IMR-90 (cell line): ENCODE measurements at regions not wholly inside any gene's neighbourhood (a gene's known extent, or its start where the extent isn't known, plus 50 kb on each side); places are given as distances from the start of the nearest gene placed in this dataset.

Experiments
- ATAC-seq: fragments of 200-7000 bp; cut with Tn5 transposase; 2 replicates; pipeline ENCODE4 v1.9.1; 2020; ENCODE audit warnings: low read depth, mild to moderate bottlenecking, moderate library complexity
- BruUV-seq: library from RNA; stranded (reverse); fragments of 400-500 nt; replicated peaks from 2 replicates; lab custom pipeline; 2021; lab: Mats Ljungman, UMichigan
- CTCF ChIA-PET: fragments of 300-600 bp; formaldehyde crosslinking; extraction: SDS; loops from one replicate; lab custom pipeline; 2021; ENCODE audit warnings: antibody characterized with exemption; lab: Yijun Ruan, JAX
- POLR2A ChIA-PET: fragments of 300-600 bp; sonication (Branson Sonifier 250); formaldehyde crosslinking; loops from one replicate; lab custom pipeline; 2022; ENCODE audit warnings: antibody characterized with exemption; ENCODE audit not compliant: unreplicated experiment; lab: Charles Lee
- DNase-seq: peaks from one replicate; pipeline ENCODE4 v3.0.0; 2013
- H2AFZ ChIP-seq: replicated peaks from 2 replicates; pipeline ENCODE3; 2013; ENCODE audit warnings: low read length, mild to moderate bottlenecking; ENCODE audit not compliant: poor library complexity
- H2AK5ac ChIP-seq: 2 replicates; pipeline ENCODE4 v1.6.1; 2013; ENCODE audit warnings: low read depth, low read length, inconsistent platforms
- H2AK9ac ChIP-seq: replicated peaks from 2 replicates; pipeline ENCODE3; 2013; ENCODE audit warnings: mild to moderate bottlenecking, low read depth, low read length, moderate library complexity; ENCODE audit not compliant: poor library complexity
- H2BK120ac ChIP-seq: 2 replicates; pipeline ENCODE4 v1.6.1; 2013; ENCODE audit warnings: low read depth, low read length, inconsistent platforms
- H2BK15ac ChIP-seq: 3 replicates; pipeline ENCODE4 v1.6.1; 2013; ENCODE audit warnings: low read depth, low read length, inconsistent platforms
- H2BK20ac ChIP-seq: 2 replicates; pipeline ENCODE4 v1.6.1; 2013; ENCODE audit warnings: low read depth, mild to moderate bottlenecking, inconsistent platforms, low read length, moderate library complexity
- H2BK5ac ChIP-seq: 2 replicates; pipeline ENCODE4 v1.6.1; 2013; ENCODE audit warnings: mild to moderate bottlenecking, low read depth, low read length, inconsistent platforms; ENCODE audit not compliant: poor library complexity, severe bottlenecking
- H3K14ac ChIP-seq: replicated peaks from 2 replicates; pipeline ENCODE4 v1.6.1; 2013; ENCODE audit warnings: low read depth, low read length, inconsistent platforms
- H3K18ac ChIP-seq: 2 replicates; pipeline ENCODE4 v1.6.1; 2013; ENCODE audit warnings: low read depth, low read length, control low read depth
- H3K23ac ChIP-seq: 2 replicates; pipeline ENCODE4 v1.6.1; 2013; ENCODE audit warnings: low read depth, low read length, inconsistent platforms
- H3K27ac ChIP-seq: 2 replicates; pipeline ENCODE4 v1.5.1; 2013; ENCODE audit warnings: mild to moderate bottlenecking, control low read depth, low read length; ENCODE audit not compliant: insufficient read depth
- H3K27me3 ChIP-seq: 2 replicates; pipeline ENCODE4 v1.6.1; 2013; ENCODE audit warnings: low read length; ENCODE audit not compliant: control insufficient read depth, insufficient read depth
- H3K36me3 ChIP-seq: 2 replicates; pipeline ENCODE4 v1.6.1; 2013; ENCODE audit warnings: low read length, mixed read lengths; ENCODE audit not compliant: control insufficient read depth, insufficient read depth
- H3K4ac ChIP-seq: 2 replicates; pipeline ENCODE4 v1.6.1; 2013; ENCODE audit warnings: low read depth, low read length, inconsistent platforms
- H3K4me1 ChIP-seq: 2 replicates; pipeline ENCODE4 v1.6.1; 2013; ENCODE audit warnings: low read length, mixed read lengths; ENCODE audit not compliant: control insufficient read depth, insufficient read depth
- H3K4me2 ChIP-seq: 2 replicates; pipeline ENCODE4 v1.6.1; 2013; ENCODE audit warnings: low read depth, mild to moderate bottlenecking, control low read depth, low read length, moderate library complexity
- H3K4me3 ChIP-seq: 2 replicates; pipeline ENCODE4 v1.5.1; 2013; ENCODE audit warnings: low read depth, mild to moderate bottlenecking, control low read depth, low read length, moderate library complexity; ENCODE audit not compliant: insufficient read depth
- H3K56ac ChIP-seq: 2 replicates; pipeline ENCODE4 v1.6.1; 2013; ENCODE audit warnings: low read length, inconsistent platforms; ENCODE audit not compliant: insufficient read depth; ENCODE audit errors: extremely low read depth
- H3K79me1 ChIP-seq, 2 experiments: 2 replicates each; pipeline ENCODE4 v1.6.1; 2013; ENCODE audit warnings: low read length in 2 of 2, inconsistent platforms in 1 of 2, low read depth in 1 of 2
- H3K9ac ChIP-seq: 2 replicates; pipeline ENCODE4 v1.6.1; 2013; ENCODE audit warnings: low read depth, low read length, control low read depth
- H3K9me1 ChIP-seq: 2 replicates; pipeline ENCODE4 v1.6.1; 2013; ENCODE audit warnings: low read length, inconsistent platforms; ENCODE audit not compliant: insufficient read depth
- H3K9me3 ChIP-seq: 2 replicates; pipeline ENCODE4 v1.6.1; 2013; ENCODE audit warnings: low read length; ENCODE audit not compliant: control insufficient read depth, insufficient read depth
- H4K20me1 ChIP-seq: 2 replicates; pipeline ENCODE4 v1.6.1; 2013; ENCODE audit warnings: low read length, inconsistent platforms; ENCODE audit not compliant: insufficient read depth
- H4K5ac ChIP-seq: 2 replicates; pipeline ENCODE4 v1.6.1; 2013; ENCODE audit warnings: mild to moderate bottlenecking, low read depth, low read length, control low read depth
- H4K8ac ChIP-seq, 2 experiments: 2 replicates each; pipeline ENCODE4 v1.6.1; 2013; ENCODE audit warnings: low read depth in 2 of 2, low read length in 2 of 2, control low read depth in 1 of 2, inconsistent platforms in 1 of 2
- H4K91ac ChIP-seq: 2 replicates; pipeline ENCODE4 v1.6.1; 2013; ENCODE audit warnings: low read depth, low read length, inconsistent platforms; ENCODE audit not compliant: insufficient read depth
- CHD1 ChIP-seq: IDR thresholded peaks from 2 replicates; pipeline ENCODE4 v1.6.1; 2012; ENCODE audit warnings: low read depth, low read length, improper control_type of control experiment
- CTCF ChIP-seq: conservative IDR thresholded peaks from 2 replicates; pipeline ENCODE4 v1.5.1; 2012; ENCODE audit warnings: mild to moderate bottlenecking, low read depth, low read length, improper control_type of control experiment
- FOS ChIP-seq: fragments of 150-350 bp; IDR thresholded peaks from 2 replicates; pipeline ENCODE4 v1.6.1; 2016; ENCODE audit warnings: low read depth, low read length
- MAZ ChIP-seq: IDR thresholded peaks from 2 replicates; pipeline ENCODE4 v1.6.1; 2012; ENCODE audit warnings: low read depth, mild to moderate bottlenecking, low read length, improper control_type of control experiment, moderate library complexity, borderline replicate concordance
- MXI1 ChIP-seq: IDR thresholded peaks from 2 replicates; pipeline ENCODE4 v1.6.1; 2012; ENCODE audit warnings: low read depth, mild to moderate bottlenecking, low read length, moderate library complexity, borderline replicate concordance
- NFE2L2 ChIP-seq: fragments of 150-350 bp; IDR thresholded peaks from 2 replicates; pipeline ENCODE4 v1.6.1; 2016; ENCODE audit warnings: low read depth, mild to moderate bottlenecking, low read length
- SMC3 ChIP-seq: fragments of 150-350 bp; IDR thresholded peaks from 2 replicates; pipeline ENCODE4 v1.6.1; 2016; ENCODE audit warnings: low read depth, mild to moderate bottlenecking, antibody characterized with exemption, low read length, moderate library complexity
- WGBS, 2 experiments: methylation state at CpG; one replicate each; pipeline versions ENCODE4 v1.1.5 to v1.1.7; 2013; ENCODE audit warnings: missing lambda C conversion rate in 2 of 2; ENCODE audit not compliant: insufficient read length in 1 of 2; ENCODE audit errors: extremely low coverage in 2 of 2; 5-methylcytosine and 5-hydroxymethylcytosine counted together
- dilution Hi-C: fragments of 300-500 bp; cut with HindIII; formaldehyde crosslinking; loops from one replicate; pipeline ENCODE4 v1.14.3; 2018; ENCODE audit warnings: low sequenced_read_pairs; ENCODE audit not compliant: unreplicated experiment
- in situ Hi-C: fragments of 300-500 bp; cut with MboI; formaldehyde crosslinking; loops from 3 replicates; pipeline ENCODE4 v1.14.3; 2019; ENCODE audit warnings: low sequenced_read_pairs, inconsistent platforms, mixed read lengths
- intact Hi-C: fragments of 100-400 bp; cut with micrococcal nuclease; formaldehyde crosslinking; loops from 2 replicates; pipeline ENCODE4 v1.10.0; 2022

DNA sequence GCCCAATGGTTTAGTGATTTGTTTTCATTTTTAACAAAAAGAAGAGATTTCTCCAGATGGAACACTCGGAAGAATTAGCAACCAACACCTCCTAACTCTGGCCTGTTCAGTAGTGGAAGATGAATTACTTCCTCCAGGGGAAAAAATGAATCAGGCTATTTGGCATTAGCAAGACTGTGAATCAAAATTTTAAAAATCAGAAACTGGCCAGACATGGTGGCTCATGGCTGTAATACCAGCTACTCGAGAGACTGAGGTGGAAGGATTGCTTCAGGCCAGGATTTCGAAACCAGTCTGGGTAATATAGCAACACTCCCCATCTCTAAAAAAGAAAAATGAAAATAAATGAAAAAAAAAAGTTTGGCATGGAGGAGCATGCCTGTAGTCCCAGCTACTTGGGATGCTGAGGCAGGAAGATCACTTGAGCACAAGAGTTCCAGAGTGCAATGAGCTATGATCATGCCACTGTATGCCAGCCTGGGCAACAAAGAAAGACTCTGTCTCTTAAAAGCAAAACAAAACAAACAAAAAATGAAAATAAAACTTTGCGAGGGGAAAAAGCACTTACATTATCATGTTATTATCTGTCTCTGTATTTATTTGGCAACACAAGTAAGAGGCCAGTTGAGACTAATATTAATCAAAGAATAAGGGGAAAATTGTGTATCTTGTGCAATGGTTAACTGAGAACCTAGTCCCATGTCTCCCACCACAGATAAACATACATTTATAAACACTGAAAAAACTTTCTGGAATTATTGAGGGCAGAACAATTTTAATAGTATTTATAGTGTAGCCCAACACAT lies 796.3 kb upstream of the ANO3 start:
- Histone ChIP-seq H3K9ac (no peak overlapping the region), H2AK9ac (no peak overlapping the region), H3K79me1 (no peaks in the 10 kb centered on the region), H3K36me3 (no peaks in the 10 kb centered on the region), H3K4me3 (no peak overlapping the region), H3K4me2 (no peak overlapping the region), H2BK5ac (no peak overlapping the region), H3K27ac (no peak overlapping the region), H3K14ac (no peak overlapping the region), H2AK5ac (no peak overlapping the region), H4K8ac (no peak overlapping the region), H3K27me3 (no peaks in the 10 kb centered on the region), H4K91ac (no peak overlapping the region), H2BK120ac (no peak overlapping the region), H4K5ac (no peak overlapping the region), H3K56ac (no peak overlapping the region), H3K9me3 (no peaks in the 10 kb centered on the region), H3K4ac (no peak overlapping the region), H3K23ac (no peak overlapping the region), H4K20me1 (no peaks in the 10 kb centered on the region), H2BK15ac (no peak overlapping the region), H2BK20ac (no peak overlapping the region), H2AFZ (no peak overlapping the region), H3K4me1 (no peaks in the 10 kb centered on the region), H3K9me1 (no peaks in the 10 kb centered on the region), H3K18ac (no peak overlapping the region)
- in situ Hi-C loops, result no loop called here
- dilution Hi-C loops, result no loop called here
- ChIA-PET POLR2A (no interaction called here), CTCF (interaction anchor here (0.6 to 0.7 kb wide), 2 partner anchors 24 to 479 kb away, joined by 3 read pairs; no protein-coding TSS in a partner anchor)
- TF ChIP-seq FOS (no peak), CHD1 (no peak), CTCF (no peak), SMC3 (no peak), MXI1 (no peak), NFE2L2 (no peak), MAZ (no peak)
- no peak for ATAC-seq
- no CpG with 5 or more reads among the region's 4 CpGs for WGBS, 2 experiments
- BruUV-seq, result no TSS peak
- intact Hi-C loops, result no loop called here
- no peak for DNase-seq
